ENCODE measurements at regions not wholly inside any gene's neighbourhood (a gene's known extent, or its start where the extent isn't known, plus 50 kb on each side); places are given as distances from the start of the nearest gene placed in this dataset.
"Not testable (repeated sequence)": the region's sequence is repeated elsewhere in the genome, so short reads cannot be mapped to it uniquely, and the experiment has no call there.

DNA sequence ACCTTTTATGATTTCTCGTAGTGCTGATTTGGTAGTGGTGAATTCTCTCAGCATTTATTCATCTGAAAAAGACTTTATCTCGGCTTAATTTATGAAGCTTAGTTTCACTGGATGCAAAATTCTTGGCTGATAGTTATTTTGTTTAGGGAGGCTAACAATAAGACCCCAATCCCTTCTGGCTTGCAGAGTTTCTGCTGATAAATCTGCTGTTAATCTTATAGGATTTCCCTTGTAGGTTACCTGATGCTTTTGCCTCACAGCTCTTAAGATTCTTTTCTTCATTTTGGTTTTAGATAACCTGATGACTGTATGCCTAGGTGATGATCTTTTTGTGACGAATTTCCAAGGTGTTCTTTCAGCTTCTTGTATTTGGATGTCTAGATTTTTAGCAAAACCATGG lies 388.7 kb downstream of the UTRN start:
- H3K36me3 ChIP-seq (ENCODE audit: control insufficient read depth in 2 of 2, insufficient read depth in 2 of 2, low read length in 2 of 2): no peaks in the 10 kb centered on the region
- H3K9me3 ChIP-seq (ENCODE audit: control insufficient read depth in 2 of 2, low read length in 2 of 2): peaks cover 0 to 4% of the 10 kb centered on the region in 2 donors
- H3K9ac ChIP-seq (ENCODE audit: low read depth in 1 of 2, low read length in 2 of 2): no peak overlapping the region
- H3K4me3 ChIP-seq (ENCODE audit: low read length in 2 of 2): no peak overlapping the region
- H3K27ac ChIP-seq (ENCODE audit: low read depth in 2 of 2, low read length in 2 of 2): no peak overlapping the region
- H3K4me1 ChIP-seq (ENCODE audit: control insufficient read depth in 2 of 2, insufficient read depth in 2 of 2, low read length in 2 of 2): peaks cover 3% of the 10 kb centered on the region in 2 donors
- H3K27me3 ChIP-seq (ENCODE audit: control insufficient read depth in 2 of 2, insufficient read depth in 2 of 2, low read length in 2 of 2): no peaks in the 10 kb centered on the region

GRCh38 chr6:144675231-144675861 lies 390.2 kb downstream of the UTRN start:
- no peaks in the 10 kb centered on the region for H3K27me3 ChIP-seq (ENCODE audit: control insufficient read depth in 2 of 2, insufficient read depth in 2 of 2, low read length in 2 of 2)
- no peak overlapping the region for H3K9ac ChIP-seq (ENCODE audit: low read depth in 1 of 2, low read length in 2 of 2)
- H3K9me3 ChIP-seq (ENCODE audit: control insufficient read depth in 2 of 2, low read length in 2 of 2): peaks cover 0 to 4% of the 10 kb centered on the region in 2 donors
- peak overlapping the region in 1 of 2 donors; percentile 40 for H3K27ac ChIP-seq (ENCODE audit: low read depth in 2 of 2, low read length in 2 of 2)
- peak overlapping the region in 1 of 2 donors; percentile 10 for H3K4me3 ChIP-seq (ENCODE audit: low read length in 2 of 2)
- H3K4me1 ChIP-seq (ENCODE audit: control insufficient read depth in 2 of 2, insufficient read depth in 2 of 2, low read length in 2 of 2): peaks cover 3% of the 10 kb centered on the region in 2 donors
- H3K36me3 ChIP-seq (ENCODE audit: control insufficient read depth in 2 of 2, insufficient read depth in 2 of 2, low read length in 2 of 2): no peaks in the 10 kb centered on the region

GRCh38 chr6:144676310-144676709 lies 391.2 kb downstream of the UTRN start:
- not testable (repeated sequence) for H3K4me1 ChIP-seq (ENCODE audit: control insufficient read depth in 2 of 2, insufficient read depth in 2 of 2, low read length in 2 of 2); H3K4me3 ChIP-seq (ENCODE audit: low read length in 2 of 2); H3K9ac ChIP-seq (ENCODE audit: low read depth in 1 of 2, low read length in 2 of 2); H3K36me3 ChIP-seq (ENCODE audit: control insufficient read depth in 2 of 2, insufficient read depth in 2 of 2, low read length in 2 of 2); H3K9me3 ChIP-seq (ENCODE audit: control insufficient read depth in 2 of 2, low read length in 2 of 2); H3K27ac ChIP-seq (ENCODE audit: low read depth in 2 of 2, low read length in 2 of 2); H3K27me3 ChIP-seq (ENCODE audit: control insufficient read depth in 2 of 2, insufficient read depth in 2 of 2, low read length in 2 of 2)

DNA sequence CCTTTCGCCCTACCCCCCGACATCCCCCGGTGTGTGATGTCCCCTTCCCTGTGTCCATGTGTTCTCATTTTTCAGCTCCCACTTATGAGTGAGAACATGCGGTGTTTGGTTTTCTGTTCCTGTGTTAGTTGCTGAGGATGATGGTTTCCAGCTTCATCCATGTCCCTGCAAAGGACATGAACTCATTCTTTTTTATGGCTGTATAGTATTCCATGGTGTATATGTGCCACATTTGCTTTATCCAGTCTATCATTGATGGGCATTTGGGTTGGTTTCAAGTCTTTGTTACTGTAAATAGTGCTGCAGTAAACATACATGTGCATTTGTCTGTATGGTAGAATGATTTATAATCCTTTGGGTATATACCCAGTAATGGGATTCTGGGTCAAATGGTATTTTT lies 392.1 kb downstream of the UTRN start:
- not testable (repeated sequence) for H3K9ac ChIP-seq (ENCODE audit: low read depth in 1 of 2, low read length in 2 of 2); H3K27me3 ChIP-seq (ENCODE audit: control insufficient read depth in 2 of 2, insufficient read depth in 2 of 2, low read length in 2 of 2); H3K27ac ChIP-seq (ENCODE audit: low read depth in 2 of 2, low read length in 2 of 2); H3K36me3 ChIP-seq (ENCODE audit: control insufficient read depth in 2 of 2, insufficient read depth in 2 of 2, low read length in 2 of 2); H3K9me3 ChIP-seq (ENCODE audit: control insufficient read depth in 2 of 2, low read length in 2 of 2); H3K4me1 ChIP-seq (ENCODE audit: control insufficient read depth in 2 of 2, insufficient read depth in 2 of 2, low read length in 2 of 2); H3K4me3 ChIP-seq (ENCODE audit: low read length in 2 of 2)

DNA sequence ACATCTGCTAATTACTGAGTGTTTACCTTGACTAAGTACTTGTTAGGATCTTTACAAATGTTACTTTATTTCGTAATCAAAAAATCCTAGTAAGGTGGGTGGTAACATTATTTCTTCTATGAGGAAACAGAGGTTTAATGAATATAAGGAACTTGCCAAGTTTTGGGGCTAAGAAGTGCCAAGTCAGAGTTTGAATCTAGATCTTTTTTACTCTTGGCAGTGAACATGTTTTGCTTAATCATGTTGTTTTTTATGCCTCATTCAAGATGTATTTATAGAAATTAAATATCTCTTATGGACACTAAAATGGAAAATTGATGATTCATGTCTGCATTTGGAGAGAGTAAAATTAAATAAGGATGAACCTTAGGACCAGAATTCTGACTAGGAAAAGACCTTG lies 393.7 kb downstream of the UTRN start:
- H3K36me3 ChIP-seq (ENCODE audit: control insufficient read depth in 2 of 2, insufficient read depth in 2 of 2, low read length in 2 of 2): peaks cover 7 to 9% of the 10 kb centered on the region in 2 donors
- no peaks in the 10 kb centered on the region for H3K27me3 ChIP-seq (ENCODE audit: control insufficient read depth in 2 of 2, insufficient read depth in 2 of 2, low read length in 2 of 2)
- no peak overlapping the region for H3K9ac ChIP-seq (ENCODE audit: low read depth in 1 of 2, low read length in 2 of 2)
- no peak overlapping the region for H3K27ac ChIP-seq (ENCODE audit: low read depth in 2 of 2, low read length in 2 of 2)
- no peaks in the 10 kb centered on the region for H3K9me3 ChIP-seq (ENCODE audit: control insufficient read depth in 2 of 2, low read length in 2 of 2)
- H3K4me1 ChIP-seq (ENCODE audit: control insufficient read depth in 2 of 2, insufficient read depth in 2 of 2, low read length in 2 of 2): peaks cover 3% of the 10 kb centered on the region in 2 donors
- no peak overlapping the region for H3K4me3 ChIP-seq (ENCODE audit: low read length in 2 of 2)

DNA sequence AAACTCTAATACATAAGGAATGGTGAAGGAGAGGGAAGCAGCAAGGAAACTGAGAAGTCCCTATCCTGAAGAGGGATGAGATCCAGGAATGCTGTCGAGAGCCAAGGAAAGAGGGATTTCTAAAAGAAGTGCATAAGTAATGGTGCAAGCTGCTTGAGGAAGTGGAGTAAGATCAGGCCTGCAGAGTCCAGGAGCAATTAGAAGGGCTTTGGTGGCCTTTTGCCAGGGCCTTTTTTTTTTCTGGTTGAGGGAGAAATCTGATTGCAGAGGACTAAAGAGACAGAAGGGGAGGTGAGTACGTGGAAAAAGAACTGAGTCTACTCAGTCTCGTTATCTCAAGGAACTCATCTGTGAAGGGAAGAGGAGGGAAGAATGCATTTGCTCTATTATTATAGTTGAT lies 396.2 kb downstream of the UTRN start:
- peaks cover 7 to 9% of the 10 kb centered on the region in 2 donors for H3K36me3 ChIP-seq (ENCODE audit: control insufficient read depth in 2 of 2, insufficient read depth in 2 of 2, low read length in 2 of 2)
- H3K4me1 ChIP-seq (ENCODE audit: control insufficient read depth in 2 of 2, insufficient read depth in 2 of 2, low read length in 2 of 2): no peaks in the 10 kb centered on the region
- no peak overlapping the region for H3K27ac ChIP-seq (ENCODE audit: low read depth in 2 of 2, low read length in 2 of 2)
- no peaks in the 10 kb centered on the region for H3K9me3 ChIP-seq (ENCODE audit: control insufficient read depth in 2 of 2, low read length in 2 of 2)
- no peaks in the 10 kb centered on the region for H3K27me3 ChIP-seq (ENCODE audit: control insufficient read depth in 2 of 2, insufficient read depth in 2 of 2, low read length in 2 of 2)
- no peak overlapping the region for H3K9ac ChIP-seq (ENCODE audit: low read depth in 1 of 2, low read length in 2 of 2)
- no peak overlapping the region for H3K4me3 ChIP-seq (ENCODE audit: low read length in 2 of 2)

GRCh38 chr6:144683216-144684070 lies 398.3 kb downstream of the UTRN start:
- Histone ChIP-seq H3K4me3 (ENCODE audit: low read length in 2 of 2) (no peak overlapping the region), H3K36me3 (ENCODE audit: control insufficient read depth in 2 of 2, insufficient read depth in 2 of 2, low read length in 2 of 2) (peaks cover 7 to 9% of the 10 kb centered on the region in 2 donors), H3K9ac (ENCODE audit: low read depth in 1 of 2, low read length in 2 of 2) (no peak overlapping the region), H3K27ac (ENCODE audit: low read depth in 2 of 2, low read length in 2 of 2) (no peak overlapping the region), H3K4me1 (ENCODE audit: control insufficient read depth in 2 of 2, insufficient read depth in 2 of 2, low read length in 2 of 2) (no peaks in the 10 kb centered on the region), H3K27me3 (ENCODE audit: control insufficient read depth in 2 of 2, insufficient read depth in 2 of 2, low read length in 2 of 2) (no peaks in the 10 kb centered on the region), H3K9me3 (ENCODE audit: control insufficient read depth in 2 of 2, low read length in 2 of 2) (no peaks in the 10 kb centered on the region)

DNA sequence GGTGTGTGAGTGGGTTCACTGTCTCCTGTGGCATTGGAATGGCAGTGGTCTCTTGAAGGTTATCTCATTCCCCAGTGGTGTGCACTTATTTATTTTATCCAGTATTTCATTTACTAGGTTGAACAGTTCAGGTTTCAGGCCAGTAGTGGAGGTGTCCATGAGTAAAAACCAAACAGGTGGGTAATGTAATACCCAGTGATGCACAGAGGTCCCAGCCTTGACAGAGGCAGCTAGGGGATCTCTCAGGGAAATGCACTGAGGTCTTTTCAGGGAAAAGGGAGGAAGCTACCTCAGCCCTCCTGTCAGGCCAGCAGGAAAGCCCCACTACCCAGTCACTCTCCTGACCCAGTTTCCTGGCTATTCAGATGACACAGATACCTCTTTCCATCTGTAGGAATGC lies 403.6 kb downstream of the UTRN start:
- Histone ChIP-seq H3K4me1 (ENCODE audit: control insufficient read depth in 2 of 2, insufficient read depth in 2 of 2, low read length in 2 of 2) (no peaks in the 10 kb centered on the region), H3K9ac (ENCODE audit: low read depth in 1 of 2, low read length in 2 of 2) (no peak overlapping the region), H3K9me3 (ENCODE audit: control insufficient read depth in 2 of 2, low read length in 2 of 2) (no peaks in the 10 kb centered on the region), H3K4me3 (ENCODE audit: low read length in 2 of 2) (no peak overlapping the region), H3K27me3 (ENCODE audit: control insufficient read depth in 2 of 2, insufficient read depth in 2 of 2, low read length in 2 of 2) (no peaks in the 10 kb centered on the region), H3K36me3 (ENCODE audit: control insufficient read depth in 2 of 2, insufficient read depth in 2 of 2, low read length in 2 of 2) (peaks cover under 1 to 1% of the 10 kb centered on the region in 2 donors), H3K27ac (ENCODE audit: low read depth in 2 of 2, low read length in 2 of 2) (no peak overlapping the region)

GRCh38 chr6:144689503-144690040 lies 404.4 kb downstream of the UTRN start:
- no peak overlapping the region for H3K27ac ChIP-seq (ENCODE audit: low read depth in 2 of 2, low read length in 2 of 2)
- no peak overlapping the region for H3K9ac ChIP-seq (ENCODE audit: low read depth in 1 of 2, low read length in 2 of 2)
- no peaks in the 10 kb centered on the region for H3K9me3 ChIP-seq (ENCODE audit: control insufficient read depth in 2 of 2, low read length in 2 of 2)
- H3K4me1 ChIP-seq (ENCODE audit: control insufficient read depth in 2 of 2, insufficient read depth in 2 of 2, low read length in 2 of 2): no peaks in the 10 kb centered on the region
- H3K36me3 ChIP-seq (ENCODE audit: control insufficient read depth in 2 of 2, insufficient read depth in 2 of 2, low read length in 2 of 2): no peaks in the 10 kb centered on the region
- H3K27me3 ChIP-seq (ENCODE audit: control insufficient read depth in 2 of 2, insufficient read depth in 2 of 2, low read length in 2 of 2): no peaks in the 10 kb centered on the region
- H3K4me3 ChIP-seq (ENCODE audit: low read length in 2 of 2): no peak overlapping the region

DNA sequence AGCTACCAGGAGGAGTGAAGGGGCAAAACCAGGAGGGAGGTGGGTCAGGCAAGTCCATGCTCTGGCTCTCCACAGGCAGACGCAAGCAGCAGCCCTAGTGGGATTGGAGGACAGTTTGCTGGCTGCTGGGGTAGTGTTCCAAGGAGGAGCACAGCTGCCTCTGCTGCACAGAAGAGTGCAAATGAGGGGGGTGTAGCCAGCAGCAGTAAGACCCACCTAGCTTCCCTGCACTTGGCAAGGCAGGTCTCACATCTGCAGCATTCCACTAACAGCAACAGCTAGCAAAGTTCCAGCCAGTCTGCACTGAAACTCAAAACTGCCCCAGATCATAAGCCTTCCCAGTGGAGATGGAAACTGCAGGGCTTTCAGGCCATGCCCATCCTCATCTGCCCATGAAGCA lies 405.0 kb downstream of the UTRN start:
- Histone ChIP-seq H3K27ac (ENCODE audit: low read depth in 2 of 2, low read length in 2 of 2) (no peak overlapping the region), H3K36me3 (ENCODE audit: control insufficient read depth in 2 of 2, insufficient read depth in 2 of 2, low read length in 2 of 2) (no peaks in the 10 kb centered on the region), H3K4me1 (ENCODE audit: control insufficient read depth in 2 of 2, insufficient read depth in 2 of 2, low read length in 2 of 2) (no peaks in the 10 kb centered on the region), H3K9me3 (ENCODE audit: control insufficient read depth in 2 of 2, low read length in 2 of 2) (no peaks in the 10 kb centered on the region), H3K4me3 (ENCODE audit: low read length in 2 of 2) (no peak overlapping the region), H3K27me3 (ENCODE audit: control insufficient read depth in 2 of 2, insufficient read depth in 2 of 2, low read length in 2 of 2) (no peaks in the 10 kb centered on the region), H3K9ac (ENCODE audit: low read depth in 1 of 2, low read length in 2 of 2) (no peak overlapping the region)

All from mucosa of rectum (tissue), 2 donors.